ENCODE measurements at regions not wholly inside any gene's neighbourhood (a gene's known extent, or its start where the extent isn't known, plus 50 kb on each side); places are given as distances from the start of the nearest gene placed in this dataset.

GRCh38 chr7:111668711-111669110 lies 106.4 kb upstream of the IMMP2L start:
- Histone ChIP-seq H3K4me3 (ENCODE audit: extremely low read depth in 1 of 4, insufficient read depth in 2 of 4, low read depth in 3 of 4, low read length in 4 of 4) (no peak overlapping the region), H3K79me1 (ENCODE audit: low read depth, low read length) (no peaks in the 10 kb centered on the region), H2BK120ac (replicated peaks; ENCODE audit: low read depth, low read length) (no peak overlapping the region), H2AK5ac (ENCODE audit: low read depth, low read length) (no peak overlapping the region), H3K23ac (ENCODE audit: insufficient read length) (no peak overlapping the region), H3K4me1 (replicated peaks in 1 of 4; ENCODE audit: control insufficient read depth in 3 of 4, insufficient read depth in 4 of 4, low read length in 3 of 4) (no peaks in the 10 kb centered on the region), H3K36me3 (ENCODE audit: control insufficient read depth in 2 of 4, insufficient read depth in 4 of 4, low read length in 3 of 4) (no peaks in the 10 kb centered on the region), H3K79me2 (ENCODE audit: control insufficient read depth in 1 of 2, insufficient read depth in 2 of 2, low read length in 2 of 2) (no peaks in the 10 kb centered on the region), H2BK5ac (ENCODE audit: low read depth, low read length) (no peak overlapping the region), H3K4ac (replicated peaks; ENCODE audit: insufficient read length, low read depth, low read length) (no peak overlapping the region), H3K9me3 (ENCODE audit: insufficient read depth in 2 of 2, low read depth in 1 of 2, low read length in 1 of 2) (no peaks in the 10 kb centered on the region), H4K91ac (replicated peaks; ENCODE audit: insufficient read length, low read length) (no peak overlapping the region), H3K9ac (replicated peaks in 1 of 4; ENCODE audit: extremely low read depth in 1 of 4, low read depth in 3 of 4, low read length in 3 of 4) (no peak overlapping the region), H4K8ac (ENCODE audit: extremely low read depth, insufficient read depth, low read length) (no peak overlapping the region), H2AFZ (ENCODE audit: low read length) (no peak overlapping the region), H3K23me2 (ENCODE audit: low read depth, low read length) (no peaks in the 10 kb centered on the region), H2BK12ac (ENCODE audit: low read depth, low read length) (no peak overlapping the region), H3K27me3 (replicated peaks in 1 of 4; ENCODE audit: control insufficient read depth in 3 of 4, extremely low read depth in 1 of 4, insufficient read depth in 3 of 4, low read length in 3 of 4) (no peaks in the 10 kb centered on the region), H3K18ac (ENCODE audit: extremely low read depth, low read length) (no peak overlapping the region), H4K20me1 (replicated peaks in 1 of 2; ENCODE audit: control insufficient read depth in 1 of 2, insufficient read depth in 2 of 2, low read length in 2 of 2) (no peaks in the 10 kb centered on the region), H3K56ac (replicated peaks; ENCODE audit: insufficient read length, low read depth, low read length) (no peak overlapping the region), H2BK20ac (ENCODE audit: low read length) (no peak overlapping the region), H4K5ac (ENCODE audit: insufficient read length, low read depth, low read length) (no peak overlapping the region), H2BK15ac (ENCODE audit: low read length) (no peak overlapping the region), H3K27ac (ENCODE audit: low read depth, low read length) (no peak overlapping the region), H3K14ac (ENCODE audit: insufficient read length) (no peak overlapping the region), H3K4me2 (ENCODE audit: insufficient read depth in 1 of 2, low read depth in 2 of 2, low read length in 2 of 2) (no peak overlapping the region)
- ChIA-PET CTCF (ENCODE audit: partially characterized antibody) (interaction anchor here (0.6 to 1.6 kb wide), 2 partner anchors 13 to 776 kb away, joined by 4 read pairs; no protein-coding TSS in a partner anchor), POLR2A (ENCODE audit: partially characterized antibody) (no interaction called here)
- no peak for TF ChIP-seq GABPA (IDR thresholded peaks at IDR 0.05; ENCODE audit: borderline replicate concordance, insufficient read depth, low read length)
- TF ChIP-seq ATF3 (IDR thresholded peaks at IDR 0.05; ENCODE audit: insufficient read depth, low read depth, low read length), result no peak
- no peak for TF ChIP-seq RNF2 (IDR thresholded peaks at IDR 0.05; ENCODE audit: borderline replicate concordance, low read depth, low read length, missing control alignments, poor library complexity, severe bottlenecking)
- TF ChIP-seq YY1 (IDR thresholded peaks at IDR 0.05; ENCODE audit: low read depth, low read length), result no peak
- no peak for TF ChIP-seq KDM5A (IDR thresholded peaks at IDR 0.05; ENCODE audit: low read length)
- TF ChIP-seq CBX8 (IDR thresholded peaks at IDR 0.05; ENCODE audit: borderline replicate concordance, low read depth, low read length), result no peak
- no peak for TF ChIP-seq KDM4A (IDR thresholded peaks at IDR 0.05; ENCODE audit: low read depth, low read length, severe bottlenecking)
- FAIRE-seq (no peak), DNase-seq (ENCODE audit: low read depth in 1 of 2, low spot score in 2 of 2) (no peak)
- WGBS, 2 experiments (ENCODE audit: extremely low coverage in 1 of 2, insufficient coverage in 1 of 2, insufficient read length in 1 of 2, insufficient replicate concordance in 2 of 2, low coverage in 1 of 2, low lambda C conversion rate in 2 of 2, missing lambda C conversion rate in 1 of 2), result 91% methylated on average over 9 of the region's 9 CpGs; no CpG with 5 or more reads in 1 of the 2 experiments

Measured in H1 (cell line).